ENCODE measurements at regions not wholly inside any gene's neighbourhood (a gene's known extent, or its start where the extent isn't known, plus 50 kb on each side); places are given as distances from the start of the nearest gene placed in this dataset.

DNA sequence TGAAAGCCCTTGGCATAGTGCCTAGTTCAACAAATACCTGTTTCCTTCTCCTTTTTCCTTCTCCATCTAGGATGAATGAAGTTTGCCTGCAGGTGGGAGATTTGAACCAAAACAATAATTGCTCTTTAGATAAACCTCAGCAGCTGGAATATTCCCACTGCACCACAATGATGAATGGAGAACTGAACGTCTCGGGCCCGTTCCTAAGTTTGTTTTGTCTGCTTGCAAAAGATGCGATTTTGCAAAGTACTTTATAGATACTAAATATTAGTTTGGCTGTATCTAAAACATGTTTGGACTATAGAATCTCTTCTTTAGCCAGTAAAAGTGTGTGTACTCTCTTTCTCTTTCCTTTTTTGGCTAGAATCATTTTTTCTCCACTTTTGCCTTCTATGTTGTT lies 75.8 kb upstream of the BMPER start:
- no peaks in the 10 kb centered on the region for H3K36me3 Mint-ChIP-seq (ENCODE audit: insufficient read depth, unreplicated experiment)
- no peak for TF ChIP-seq CTCF (IDR thresholded peaks at IDR 0.05; ENCODE audit: unreplicated experiment)
- intact Hi-C loops (cut with micrococcal nuclease; ENCODE audit: unreplicated experiment) = no loop called here
- BruUV-seq (replicated peaks) = no TSS peak
- peaks cover 47% of the 10 kb centered on the region for H3K27me3 Mint-ChIP-seq (ENCODE audit: unreplicated experiment)
- H3K27ac Mint-ChIP-seq (ENCODE audit: unreplicated experiment) = no peak overlapping the region
- no peaks in the 10 kb centered on the region for H3K4me1 Mint-ChIP-seq (ENCODE audit: low read depth, unreplicated experiment)
- CTCF ChIA-PET = no interaction called here
- H3K9me3 Mint-ChIP-seq (ENCODE audit: low read depth, unreplicated experiment) = no peaks in the 10 kb centered on the region
- no peak for DNase-seq
- no peak overlapping the region for H3K4me3 Mint-ChIP-seq (ENCODE audit: low read depth, unreplicated experiment)

- TF ChIP-seq CTCF (IDR thresholded peaks at IDR 0.05; ENCODE audit: unreplicated experiment) = no peak
- no peak for DNase-seq
- BruUV-seq (replicated peaks) = no TSS peak
- Mint-ChIP-seq H3K9me3 (ENCODE audit: low read depth, unreplicated experiment) (peaks cover under 1% of the 10 kb centered on the region), H3K27me3 (ENCODE audit: unreplicated experiment) (peaks cover 38% of the 10 kb centered on the region), H3K4me3 (ENCODE audit: low read depth, unreplicated experiment) (no peak overlapping the region), H3K27ac (ENCODE audit: unreplicated experiment) (no peak overlapping the region), H3K4me1 (ENCODE audit: low read depth, unreplicated experiment) (no peaks in the 10 kb centered on the region), H3K36me3 (ENCODE audit: insufficient read depth, unreplicated experiment) (no peaks in the 10 kb centered on the region)
- CTCF ChIA-PET = no interaction called here
- intact Hi-C loops (cut with micrococcal nuclease; ENCODE audit: unreplicated experiment) = no loop called here
Observed at GRCh38 chr7:33831389-33832141, 73.8 kb upstream of the BMPER start.

DNA sequence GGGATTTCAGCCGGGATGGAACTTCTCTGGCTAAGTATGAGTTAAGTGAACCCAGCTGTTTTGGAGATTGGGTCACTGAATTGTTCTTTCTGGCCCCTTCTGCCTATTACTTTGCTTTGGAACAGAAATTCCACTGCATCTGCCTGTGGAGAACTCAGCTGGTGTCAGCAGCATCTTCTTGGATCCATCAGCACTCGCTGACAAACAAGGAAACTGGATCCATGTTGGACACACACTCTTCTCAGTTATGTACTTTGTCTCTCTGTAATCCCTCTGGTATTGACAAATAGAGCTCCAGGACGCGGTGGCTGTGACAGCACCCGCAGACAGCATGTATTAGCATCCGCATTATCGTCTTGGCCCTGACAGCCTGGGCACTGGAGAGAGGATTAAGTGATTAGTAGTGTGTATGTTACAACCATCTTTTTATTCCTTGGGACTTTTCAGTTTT lies 73.0 kb upstream of the BMPER start:
- CTCF ChIA-PET = no interaction called here
- intact Hi-C loops (cut with micrococcal nuclease; ENCODE audit: unreplicated experiment) = no loop called here
- DNase-seq = no peak
- no peak overlapping the region for H3K27ac Mint-ChIP-seq (ENCODE audit: unreplicated experiment)
- H3K27me3 Mint-ChIP-seq (ENCODE audit: unreplicated experiment) = peaks cover 38% of the 10 kb centered on the region
- no peaks in the 10 kb centered on the region for H3K4me1 Mint-ChIP-seq (ENCODE audit: low read depth, unreplicated experiment)
- no peaks in the 10 kb centered on the region for H3K36me3 Mint-ChIP-seq (ENCODE audit: insufficient read depth, unreplicated experiment)
- no peak for TF ChIP-seq CTCF (IDR thresholded peaks at IDR 0.05; ENCODE audit: unreplicated experiment)
- H3K4me3 Mint-ChIP-seq (ENCODE audit: low read depth, unreplicated experiment) = no peak overlapping the region
- H3K9me3 Mint-ChIP-seq (ENCODE audit: low read depth, unreplicated experiment) = peaks cover 6% of the 10 kb centered on the region
- no TSS peak for BruUV-seq (replicated peaks)

- DNase-seq = no peak
- CTCF ChIA-PET = no interaction called here
Observed at GRCh38 chr7:33836797-33837355, 68.5 kb upstream of the BMPER start.

More at GRCh38 chr7:33836797-33837355, 68.5 kb upstream of the BMPER start:
- Mint-ChIP-seq H3K27me3 (ENCODE audit: unreplicated experiment) (peaks cover 19% of the 10 kb centered on the region), H3K9me3 (ENCODE audit: low read depth, unreplicated experiment) (peaks cover 6% of the 10 kb centered on the region), H3K36me3 (ENCODE audit: insufficient read depth, unreplicated experiment) (no peaks in the 10 kb centered on the region), H3K4me1 (ENCODE audit: low read depth, unreplicated experiment) (no peaks in the 10 kb centered on the region), H3K27ac (ENCODE audit: unreplicated experiment) (no peak overlapping the region), H3K4me3 (ENCODE audit: low read depth, unreplicated experiment) (no peak overlapping the region)
- TF ChIP-seq CTCF (IDR thresholded peaks at IDR 0.05; ENCODE audit: unreplicated experiment) = no peak
- BruUV-seq (replicated peaks) = no TSS peak
- intact Hi-C loops (cut with micrococcal nuclease; ENCODE audit: unreplicated experiment) = no loop called here

Measured in Calu3 (cell line).